ENCODE measurements at regions not wholly inside any gene's neighbourhood (a gene's known extent, or its start where the extent isn't known, plus 50 kb on each side); places are given as distances from the start of the nearest gene placed in this dataset.

DNA sequence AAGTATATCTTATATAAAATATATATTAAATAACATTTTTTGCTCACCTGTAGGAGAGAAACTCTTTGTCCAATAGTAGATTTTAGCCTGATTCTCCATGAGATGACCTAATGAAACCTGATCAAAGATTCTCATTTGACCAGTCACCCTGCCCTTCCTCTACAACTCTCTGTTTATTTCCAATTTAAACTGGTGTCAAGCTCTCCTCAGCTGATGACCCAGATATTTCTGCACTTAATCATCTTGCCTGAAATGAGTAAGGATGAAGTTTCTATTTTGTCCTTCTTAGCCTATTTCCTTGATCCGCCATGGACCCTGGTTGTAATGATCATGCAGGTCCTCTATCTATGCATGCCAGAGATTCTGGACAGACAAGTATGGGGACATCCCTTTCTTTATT lies 179.3 kb upstream of the FGF10 start:
- TF ChIP-seq, protein P1, sequence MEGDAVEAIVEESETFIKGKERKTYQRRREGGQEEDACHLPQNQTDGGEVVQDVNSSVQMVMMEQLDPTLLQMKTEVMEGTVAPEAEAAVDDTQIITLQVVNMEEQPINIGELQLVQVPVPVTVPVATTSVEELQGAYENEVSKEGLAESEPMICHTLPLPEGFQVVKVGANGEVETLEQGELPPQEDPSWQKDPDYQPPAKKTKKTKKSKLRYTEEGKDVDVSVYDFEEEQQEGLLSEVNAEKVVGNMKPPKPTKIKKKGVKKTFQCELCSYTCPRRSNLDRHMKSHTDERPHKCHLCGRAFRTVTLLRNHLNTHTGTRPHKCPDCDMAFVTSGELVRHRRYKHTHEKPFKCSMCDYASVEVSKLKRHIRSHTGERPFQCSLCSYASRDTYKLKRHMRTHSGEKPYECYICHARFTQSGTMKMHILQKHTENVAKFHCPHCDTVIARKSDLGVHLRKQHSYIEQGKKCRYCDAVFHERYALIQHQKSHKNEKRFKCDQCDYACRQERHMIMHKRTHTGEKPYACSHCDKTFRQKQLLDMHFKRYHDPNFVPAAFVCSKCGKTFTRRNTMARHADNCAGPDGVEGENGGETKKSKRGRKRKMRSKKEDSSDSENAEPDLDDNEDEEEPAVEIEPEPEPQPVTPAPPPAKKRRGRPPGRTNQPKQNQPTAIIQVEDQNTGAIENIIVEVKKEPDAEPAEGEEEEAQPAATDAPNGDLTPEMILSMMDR (IDR thresholded peaks at IDR 0.05) = no peak
- no peak for TF ChIP-seq POLR2A (IDR thresholded peaks at IDR 0.05)

Measured in testis (tissue), 2 donors.